Posterior cingulate gyrus (tissue), 11 donors: ENCODE measurements at regions not wholly inside any gene's neighbourhood (a gene's known extent, or its start where the extent isn't known, plus 50 kb on each side); places are given as distances from the start of the nearest gene placed in this dataset.

Source experiments
- DNase-seq, 10 donors: peaks; one replicate each; pipeline versions ENCODE4 v3.0.0 to v3.0.0-alpha.2; 2020 to 2021; ENCODE audit warnings: mixed read lengths in 3 of 10
- intact Hi-C: fragments of 100-400 bp; cut with DNase I; formaldehyde crosslinking; loops from one replicate; pipeline ENCODE4 v1.15.1; 2023

- DNase-seq: peak in 1 of 10 donors; percentile 34
Measured at GRCh38 chr2:37856101-37856751, 68.9 kb upstream of the RMDN2 start.

DNA sequence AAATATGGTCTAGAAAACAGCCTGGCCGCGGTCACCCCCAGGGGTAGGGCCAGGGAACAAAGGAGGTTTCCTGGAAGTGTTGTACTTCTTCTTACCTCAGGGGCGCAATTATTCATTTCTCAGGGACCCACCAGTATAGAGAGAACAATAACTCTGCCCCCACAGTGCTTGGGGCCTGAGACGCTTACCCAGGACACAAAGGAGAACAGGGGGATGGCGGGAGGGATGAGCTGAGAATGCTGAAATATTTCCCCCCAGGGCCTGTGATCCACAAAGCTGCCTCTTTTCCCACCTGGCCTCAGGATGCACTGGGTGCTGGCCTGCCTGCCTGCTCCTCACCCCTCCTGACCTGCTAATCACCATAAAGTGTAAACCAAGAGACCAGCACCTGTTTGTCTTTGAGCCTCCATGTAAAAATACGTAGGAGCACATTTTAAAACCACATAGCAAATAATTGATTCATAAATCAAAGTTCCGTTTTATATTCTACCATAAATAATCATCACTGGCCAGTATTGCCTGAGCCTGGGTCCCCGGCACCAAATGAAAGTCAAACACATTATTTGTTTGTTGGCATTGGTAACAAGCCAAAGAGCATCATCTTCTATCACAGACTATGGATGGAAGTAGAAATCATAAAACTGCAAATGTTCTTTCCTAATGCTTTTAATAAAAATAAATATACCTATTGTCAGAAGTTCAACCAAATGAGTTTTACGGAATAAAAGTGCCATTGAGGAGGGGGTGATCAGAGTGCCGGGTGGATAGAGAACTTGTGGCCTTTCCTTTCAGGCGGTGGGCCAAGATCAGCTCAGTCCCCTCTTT lies 67.3 kb upstream of the RMDN2 start:
- DNase-seq: peak in 1 of 10 donors; percentile 47
- intact Hi-C loops: no loop called here

More at GRCh38 chr2:37856101-37856751, 68.9 kb upstream of the RMDN2 start:
- intact Hi-C loops: no loop called here

- DNase-seq: peak in 1 of 10 donors; percentile 5
- intact Hi-C loops: no loop called here
Measured at GRCh38 chr2:37858400-37858711, 66.7 kb upstream of the RMDN2 start.

DNA sequence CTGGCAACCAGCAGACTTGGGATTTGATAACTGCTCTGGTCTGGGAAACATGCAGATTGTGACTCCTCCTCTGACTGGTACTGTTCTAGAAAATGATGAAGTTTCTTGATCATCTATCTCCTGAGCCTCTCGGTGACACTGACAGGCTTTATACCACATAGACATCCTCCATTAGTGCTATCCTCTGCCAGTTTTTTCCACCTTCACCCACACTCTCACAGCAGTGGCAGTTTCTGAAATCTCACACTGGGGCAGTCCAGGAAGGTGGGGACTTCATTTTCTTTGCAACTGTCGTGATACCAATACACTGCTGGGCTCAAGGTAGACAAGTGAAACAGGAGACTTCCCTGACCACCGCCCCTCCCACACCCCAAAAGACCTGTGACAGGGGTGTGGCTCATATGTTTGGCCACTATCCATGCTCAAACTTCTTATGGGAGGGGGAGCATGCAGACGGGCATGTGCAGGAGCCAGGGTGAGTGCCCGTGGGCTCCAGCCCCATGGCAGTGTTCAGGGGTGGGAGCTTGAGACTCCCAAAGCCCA lies 66.3 kb upstream of the RMDN2 start:
- intact Hi-C loops: no loop called here
- peak in 1 of 10 donors; percentile 39 for DNase-seq

DNA sequence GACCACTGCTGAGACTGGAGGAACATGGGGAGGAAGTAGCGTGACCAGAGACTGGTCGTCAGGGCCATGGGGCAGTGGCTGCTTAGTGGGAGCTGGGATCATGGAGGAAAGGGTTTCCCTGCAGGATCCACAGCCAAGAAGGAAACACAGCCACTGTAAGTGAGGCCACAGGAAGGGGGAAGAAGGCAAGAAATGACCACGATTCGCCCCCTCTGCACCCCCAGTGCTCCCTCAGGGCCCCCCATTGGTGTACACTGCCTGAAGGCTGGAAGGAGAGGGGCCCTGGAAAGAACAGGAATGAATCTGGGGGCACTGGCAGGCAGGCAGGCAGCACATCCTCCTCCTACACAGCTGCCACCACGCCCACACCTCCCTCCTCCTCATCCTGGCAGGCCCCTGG lies 62.5 kb upstream of the RMDN2 start:
- no peak for DNase-seq
- intact Hi-C loops: no loop called here

DNA sequence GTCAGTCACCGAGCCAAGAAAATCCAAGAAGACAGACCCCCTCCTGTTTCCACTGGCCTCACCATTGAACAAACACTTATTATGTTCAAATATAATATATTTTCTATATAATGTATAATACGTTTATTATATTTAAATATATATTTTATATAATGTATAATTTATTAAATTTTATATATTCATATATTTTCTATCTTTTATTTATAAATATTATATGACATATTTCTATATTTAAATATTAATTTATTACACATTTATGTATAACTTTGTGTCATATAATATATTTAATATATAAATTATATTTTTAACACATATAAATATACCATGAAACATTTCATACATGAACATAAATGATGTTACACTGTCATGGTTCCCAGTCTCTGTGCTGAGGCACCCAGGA lies 60.9 kb upstream of the RMDN2 start:
- intact Hi-C loops: no loop called here

GRCh38 chr2:37865640-37866039 lies 59.4 kb upstream of the RMDN2 start:
- DNase-seq: no peak
- intact Hi-C loops: no loop called here

More for the DNA sequence above, 60.9 kb upstream of the RMDN2 start:
- no peak for DNase-seq

GRCh38 chr2:37866171-37866934 lies 58.7 kb upstream of the RMDN2 start:
- intact Hi-C loops: no loop called here
- no peak for DNase-seq

- DNase-seq: no peak
- intact Hi-C loops: no loop called here
Measured at GRCh38 chr2:37867166-37867565, 57.9 kb upstream of the RMDN2 start.

DNA sequence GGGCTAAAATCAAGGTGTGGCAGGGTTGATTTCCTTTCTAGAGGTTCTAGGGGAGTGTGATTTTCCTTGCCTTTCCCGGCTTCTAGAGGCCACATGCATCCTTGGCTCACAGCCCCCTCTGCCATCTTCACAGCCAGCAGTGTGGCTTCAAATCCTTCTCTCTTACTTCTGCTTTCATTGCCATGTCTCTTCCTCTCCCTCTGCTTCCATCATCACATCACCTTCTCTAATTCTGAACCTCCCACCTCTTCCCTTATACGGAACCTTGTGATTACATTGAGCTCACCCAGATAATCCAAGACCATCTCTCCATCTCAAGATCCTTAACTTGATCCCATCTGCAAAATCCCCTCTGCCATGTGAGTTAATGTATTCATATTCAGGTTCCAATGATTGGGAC lies 56.2 kb upstream of the RMDN2 start:
- no peak for DNase-seq
- intact Hi-C loops: no loop called here

DNA sequence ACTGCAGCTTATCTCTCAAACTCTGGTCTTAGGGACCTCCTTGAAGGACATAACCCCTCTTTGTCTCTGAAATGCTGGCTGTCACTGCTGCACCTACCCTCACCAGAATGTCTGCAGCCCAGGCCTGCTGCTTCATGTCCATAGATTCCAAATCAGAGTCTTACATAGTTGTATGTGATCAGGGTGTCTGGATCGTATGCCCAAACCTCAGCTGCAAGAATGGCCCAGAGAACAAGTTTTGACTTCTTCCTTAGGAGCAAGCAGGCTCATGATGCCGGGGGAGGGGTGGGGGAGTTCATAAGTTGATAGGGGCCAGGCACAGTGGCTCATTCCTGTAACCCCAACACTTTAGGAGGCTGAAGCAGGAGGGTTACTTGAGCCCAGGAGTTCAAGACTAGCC lies 55.8 kb upstream of the RMDN2 start:
- no peak for DNase-seq
- intact Hi-C loops: no loop called here

DNA sequence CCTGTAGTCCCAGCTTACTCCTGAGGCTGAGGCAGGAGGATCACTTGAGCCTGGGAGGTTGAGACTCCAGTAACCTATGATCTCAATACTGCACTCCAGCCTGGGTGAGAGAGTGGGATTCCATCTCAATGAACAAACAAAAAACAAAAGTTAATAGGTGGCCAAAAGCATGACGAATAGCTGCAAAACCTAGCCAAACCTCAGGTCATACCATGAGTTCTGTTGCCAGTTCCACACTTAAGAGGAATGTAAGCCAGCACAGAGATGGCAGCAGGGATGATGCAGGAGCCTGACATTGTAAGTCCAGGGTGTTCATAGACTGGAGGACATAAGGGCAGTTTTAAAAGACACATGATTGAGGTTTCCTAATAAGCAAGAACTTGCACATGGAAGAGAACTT lies 55.3 kb upstream of the RMDN2 start:
- no peak for DNase-seq
- intact Hi-C loops: no loop called here

DNA sequence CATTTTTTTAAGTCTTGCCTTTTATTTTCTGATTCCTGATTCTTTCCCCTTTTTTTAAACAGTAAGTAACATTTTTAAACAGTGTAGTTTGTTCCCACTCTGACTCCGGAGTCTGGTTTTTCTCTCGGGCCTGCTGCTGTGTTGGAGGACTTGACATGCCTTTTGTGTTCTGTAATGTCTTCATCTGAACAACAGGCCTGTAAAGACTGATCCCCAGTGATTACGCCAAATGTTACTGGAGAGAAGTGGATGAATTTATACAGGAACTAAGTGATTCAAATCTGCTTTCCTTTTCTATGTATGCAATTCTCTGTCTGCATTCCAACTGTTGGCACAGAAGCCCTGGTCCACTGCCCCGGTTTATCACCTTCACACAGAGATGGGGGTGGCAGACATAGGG lies 54.3 kb upstream of the RMDN2 start:
- intact Hi-C loops: no loop called here

GRCh38 chr2:37871456-37872191 lies 53.5 kb upstream of the RMDN2 start:
- intact Hi-C loops: no loop called here
- DNase-seq: no peak

More for the DNA sequence above, 54.3 kb upstream of the RMDN2 start:
- DNase-seq: no peak

DNA sequence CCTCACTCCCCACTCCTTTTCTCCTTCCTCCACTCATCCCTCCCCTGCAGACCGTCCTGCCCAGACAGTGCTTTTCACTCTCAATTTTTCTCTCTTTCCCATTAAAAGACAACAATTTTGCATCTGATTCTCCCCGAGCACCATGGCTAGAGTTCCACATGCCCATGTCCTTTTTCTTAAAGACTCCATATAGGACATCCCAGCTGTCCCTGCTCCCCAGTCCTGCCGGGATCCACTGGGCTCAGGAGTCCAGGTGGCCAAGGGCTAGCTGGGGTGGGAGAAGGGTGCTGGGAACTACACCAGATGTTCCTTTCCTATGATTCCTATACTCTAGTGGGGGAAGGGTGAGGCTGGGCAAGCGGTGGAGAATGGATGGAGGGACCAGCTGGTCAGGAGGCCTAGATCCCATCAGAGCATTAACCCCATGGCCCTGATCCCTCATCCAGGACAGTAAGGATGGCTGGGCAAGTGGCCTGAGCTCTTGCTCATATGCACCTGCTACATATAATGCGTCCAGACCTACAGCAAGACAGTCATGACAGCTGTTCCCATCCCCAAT lies 52.8 kb upstream of the RMDN2 start:
- intact Hi-C loops: no loop called here
- DNase-seq: no peak

DNA sequence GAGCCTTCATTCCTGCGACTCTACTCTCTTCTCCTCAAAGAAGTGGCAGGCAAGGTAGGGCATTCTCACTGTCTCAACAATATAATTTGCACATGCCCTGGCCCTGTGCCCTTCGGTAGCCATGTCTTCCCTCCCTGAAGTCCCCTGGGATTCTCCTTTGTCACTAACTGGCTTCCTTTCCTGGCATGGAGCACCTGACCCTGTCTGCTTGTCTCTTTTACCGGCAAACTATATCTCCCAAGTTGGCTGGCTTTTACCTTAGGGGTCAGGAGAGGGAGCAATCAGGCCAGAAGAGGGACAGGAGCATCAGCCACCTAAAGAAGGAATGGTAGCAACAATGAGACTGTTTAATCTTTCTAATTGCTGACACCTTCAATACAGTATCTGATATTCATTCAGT lies 51.9 kb upstream of the RMDN2 start:
- intact Hi-C loops: no loop called here
- no peak for DNase-seq

DNA sequence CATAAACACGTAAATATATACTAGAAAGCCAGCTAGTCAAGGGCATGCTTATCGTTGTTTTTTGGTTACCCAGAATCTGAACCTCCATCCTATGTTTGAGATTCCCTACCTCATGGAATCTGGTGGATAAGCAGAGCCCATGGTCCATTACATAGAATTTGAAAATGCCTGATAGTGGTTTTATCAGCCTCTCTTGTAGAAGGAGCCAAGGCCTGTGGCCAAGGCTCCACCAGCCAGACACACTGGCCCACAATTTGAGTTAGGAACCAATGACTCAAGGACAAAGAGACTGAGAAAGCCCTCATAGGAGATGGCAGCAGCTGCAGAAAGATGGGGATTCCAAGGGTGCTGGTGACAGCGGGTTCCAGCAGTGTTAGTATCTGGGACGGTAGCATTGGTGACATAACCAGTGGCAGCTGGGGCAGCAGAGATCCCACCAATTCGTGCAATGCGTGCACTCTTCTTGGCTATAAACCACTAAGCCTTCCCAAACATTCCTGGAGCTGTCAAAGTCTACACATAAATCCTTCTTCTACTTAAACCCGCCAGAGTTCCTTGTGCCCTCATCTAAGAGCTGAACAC lies 51.2 kb upstream of the RMDN2 start:
- no peak for DNase-seq
- intact Hi-C loops: no loop called here

DNA sequence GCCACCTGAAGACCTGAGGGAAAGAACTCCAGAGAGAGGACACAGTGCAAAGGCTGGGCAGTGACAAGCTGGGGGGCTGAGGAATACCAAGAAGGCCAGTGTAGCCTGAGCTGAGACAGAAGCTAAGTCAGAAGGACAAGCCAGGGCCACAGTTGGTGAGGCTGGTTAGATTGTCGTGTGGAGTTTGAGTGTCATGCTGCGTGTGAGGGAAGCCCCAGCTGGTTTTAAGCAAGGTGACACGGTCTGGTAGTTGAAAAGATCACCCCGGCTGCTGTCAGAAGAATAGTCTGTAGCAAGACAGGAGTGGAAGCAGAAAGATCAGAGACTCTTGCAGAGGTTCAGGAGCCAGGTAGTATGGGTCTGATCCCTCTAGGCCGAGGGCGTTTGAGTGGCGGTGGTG lies 50.6 kb upstream of the RMDN2 start:
- DNase-seq: no peak
- intact Hi-C loops: no loop called here
